Anterior cingulate cortex (tissue), 58 donors: ENCODE measurements at regions not wholly inside any gene's neighbourhood (a gene's known extent, or its start where the extent isn't known, plus 50 kb on each side); places are given as distances from the start of the nearest gene placed in this dataset.

Source experiments
- DNase-seq, 58 donors: peaks; one replicate each; lab custom pipeline; 2025; lab: John Stamatoyannopoulos, UW

GRCh38 chr15:53401503-53401902 is 358.0 kb downstream of the WDR72 start:
- DNase-seq, result no peak

GRCh38 chr15:53400986-53401385 is 358.5 kb downstream of the WDR72 start:
- no peak for DNase-seq

GRCh38 chr15:53397041-53397616 is 362.3 kb downstream of the WDR72 start:
- DNase-seq, result peak in 1 of 58 donors; percentile 11

- DNase-seq, result no peak
These were observed 363.6 kb downstream of the WDR72 start for GRCh38 chr15:53395871-53396270.

GRCh38 chr15:53390549-53390948 is 368.9 kb downstream of the WDR72 start:
- DNase-seq, result no peak

- DNase-seq, result no peak
These were observed 370.0 kb downstream of the WDR72 start for GRCh38 chr15:53389271-53390037.

GRCh38 chr15:53384417-53384816 is 375.0 kb downstream of the WDR72 start:
- DNase-seq, result no peak

GRCh38 chr15:53378096-53378800 is 381.2 kb downstream of the WDR72 start:
- DNase-seq, result no peak

GRCh38 chr15:53367740-53368139 is 391.7 kb downstream of the WDR72 start:
- no peak for DNase-seq

GRCh38 chr15:53360881-53361280 is 398.6 kb downstream of the WDR72 start:
- DNase-seq, result no peak

- DNase-seq, result no peak
These were observed 400.4 kb downstream of the WDR72 start for GRCh38 chr15:53359038-53359437.

GRCh38 chr15:53354874-53355273 is 404.6 kb downstream of the WDR72 start:
- DNase-seq, result no peak

GRCh38 chr15:53351373-53351772 is 408.1 kb downstream of the WDR72 start:
- DNase-seq, result no peak

GRCh38 chr15:53346583-53346982 is 412.9 kb downstream of the WDR72 start:
- no peak for DNase-seq

- no peak for DNase-seq
These were observed 427.9 kb downstream of the WDR72 start for GRCh38 chr15:53331328-53332190.

- no peak for DNase-seq
These were observed 431.1 kb downstream of the WDR72 start for GRCh38 chr15:53328341-53328740.

GRCh38 chr15:53324061-53324460 is 435.4 kb downstream of the WDR72 start:
- peak in 8 of 58 donors; percentile 1 to 53 (median 8) for DNase-seq

GRCh38 chr15:53323191-53323590 is 436.3 kb downstream of the WDR72 start:
- DNase-seq, result no peak

GRCh38 chr15:53320816-53321215 is 438.6 kb downstream of the WDR72 start:
- no peak for DNase-seq

GRCh38 chr15:53312707-53313106 is 446.8 kb downstream of the WDR72 start:
- DNase-seq, result no peak

- DNase-seq, result no peak
These were observed 448.8 kb downstream of the WDR72 start for GRCh38 chr15:53310709-53311108.
